Activated CD4-positive, alpha-beta memory T cell treated with anti-CD3 and anti-CD28 coated beads for 36 hours (primary cell): ENCODE measurements at regions not wholly inside any gene's neighbourhood (a gene's known extent, or its start where the extent isn't known, plus 50 kb on each side); places are given as distances from the start of the nearest gene placed in this dataset.

Experiments used
- CTCF ChIA-PET: fragments of 350-600 bp; sonication (Branson Sonifier 250); formaldehyde crosslinking; loops from one replicate; lab custom pipeline; 2021; ENCODE audit warnings: antibody characterized with exemption, inconsistent platforms; lab: Charles Lee
- POLR2A ChIA-PET: fragments of 350-600 bp; sonication (Branson Sonifier 250); formaldehyde crosslinking; loops from one replicate; lab custom pipeline; 2021; ENCODE audit warnings: antibody characterized with exemption; lab: Charles Lee
- DNase-seq: peaks from one replicate; pipeline ENCODE4 v3.0.0-alpha.2; 2020
- H3K27ac Mint-ChIP-seq: one replicate; pipeline ENCODE4 v1.8.0; 2021; ENCODE audit warnings: mixed read lengths
- H3K27me3 Mint-ChIP-seq: one replicate; pipeline ENCODE4 v1.8.0; 2021; ENCODE audit warnings: mixed read lengths
- H3K36me3 Mint-ChIP-seq: one replicate; pipeline ENCODE4 v1.8.0; 2021; ENCODE audit warnings: mixed read lengths
- H3K4me1 Mint-ChIP-seq: one replicate; pipeline ENCODE4 v1.8.0; 2021; ENCODE audit warnings: low read depth, mixed read lengths
- H3K4me3 Mint-ChIP-seq: one replicate; pipeline ENCODE4 v1.8.0; 2021; ENCODE audit warnings: mild to moderate bottlenecking, mixed read lengths
- H3K9me3 Mint-ChIP-seq: one replicate; pipeline ENCODE4 v1.8.0; 2021; ENCODE audit warnings: mixed read lengths
- intact Hi-C: fragments of 100-400 bp; cut with micrococcal nuclease; formaldehyde crosslinking; loops from one replicate; pipeline ENCODE4 v1.15.1; 2023

DNA sequence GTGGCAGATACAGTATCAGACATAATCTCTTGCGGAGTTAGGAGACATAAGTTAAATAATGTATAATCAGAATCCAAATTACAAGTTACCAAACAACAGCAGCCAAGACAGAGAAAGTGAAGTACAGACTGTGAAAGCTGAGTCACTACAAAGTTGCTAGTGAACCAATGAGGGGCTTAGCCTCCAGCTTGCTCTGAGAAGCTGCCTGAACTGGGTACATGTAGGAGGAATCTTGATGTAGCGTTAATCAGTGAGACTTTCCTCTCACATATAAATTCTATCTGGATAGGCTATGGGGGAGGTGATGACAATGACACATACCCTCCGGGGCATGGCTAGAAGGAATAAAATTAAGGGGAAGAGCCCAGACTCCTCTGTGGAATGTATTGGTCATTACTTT is 1234.3 kb upstream of the DDX18 start:
- Mint-ChIP-seq H3K36me3 (no peaks in the 10 kb centered on the region), H3K9me3 (peaks cover 15% of the 10 kb centered on the region), H3K4me3 (no peak overlapping the region), H3K27ac (no peak overlapping the region), H3K27me3 (no peaks in the 10 kb centered on the region), H3K4me1 (no peaks in the 10 kb centered on the region)
- DNase-seq: no peak
- CTCF ChIA-PET: no interaction called here
- POLR2A ChIA-PET: no interaction called here
- intact Hi-C loops: no loop called here

DNA sequence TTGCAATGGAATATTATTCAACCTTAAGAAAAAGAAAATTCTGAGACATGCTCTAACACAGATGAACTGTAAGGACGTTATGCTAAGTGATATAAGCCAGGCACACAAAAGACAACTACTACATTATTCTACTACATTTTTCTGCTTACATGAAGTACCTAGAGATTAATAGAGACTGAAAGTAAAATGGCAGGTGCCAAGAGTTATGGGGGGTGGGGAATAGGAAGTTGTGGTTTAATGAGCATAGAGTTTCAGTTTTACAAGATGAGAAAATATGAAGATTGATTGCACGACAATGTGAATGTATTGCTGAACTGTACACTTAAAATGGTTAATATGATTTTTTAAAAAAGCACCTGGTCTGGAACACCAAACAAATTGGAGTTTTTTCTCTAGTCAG is 1231.6 kb upstream of the DDX18 start:
- Mint-ChIP-seq H3K27ac (no peak overlapping the region), H3K9me3 (peaks cover 24% of the 10 kb centered on the region), H3K4me3 (no peak overlapping the region), H3K36me3 (no peaks in the 10 kb centered on the region), H3K4me1 (no peaks in the 10 kb centered on the region), H3K27me3 (no peaks in the 10 kb centered on the region)
- intact Hi-C loops: no loop called here
- ChIA-PET CTCF (no interaction called here), POLR2A (no interaction called here)
- DNase-seq: no peak

DNA sequence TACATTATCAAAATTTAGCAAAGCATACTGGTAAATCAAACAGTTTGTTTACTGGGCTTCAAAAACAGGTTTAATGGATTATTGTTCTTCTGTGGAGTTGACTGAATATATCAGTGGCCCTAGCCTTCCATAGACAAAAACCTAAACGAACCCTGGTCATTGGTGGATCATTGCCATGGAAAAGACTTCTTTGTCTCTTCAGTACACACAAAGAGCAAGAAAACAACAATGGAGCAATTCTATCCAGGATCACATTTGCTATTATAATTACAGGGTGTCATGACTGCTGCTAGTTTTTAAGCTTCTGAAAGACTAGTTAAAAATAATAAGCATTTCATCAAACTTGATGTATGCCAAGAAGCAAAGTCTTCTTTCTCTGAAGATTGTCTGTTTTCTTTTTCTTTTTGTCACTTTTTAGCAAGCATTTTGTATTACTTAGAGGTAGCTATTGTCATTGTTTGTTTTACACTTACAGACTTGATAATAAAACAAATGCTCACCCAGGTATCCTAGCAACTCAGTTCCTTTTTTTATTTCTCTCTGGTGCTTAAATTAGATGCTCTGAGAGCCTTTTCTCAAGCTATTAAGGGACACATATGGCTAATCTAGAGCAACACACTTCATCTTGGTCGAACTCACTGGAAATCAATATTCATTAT is 1228.7 kb upstream of the DDX18 start:
- intact Hi-C loops: no loop called here
- H3K4me1 Mint-ChIP-seq: no peaks in the 10 kb centered on the region
- H3K4me3 Mint-ChIP-seq: no peak overlapping the region
- H3K36me3 Mint-ChIP-seq: no peaks in the 10 kb centered on the region
- no peaks in the 10 kb centered on the region for H3K27me3 Mint-ChIP-seq
- DNase-seq: no peak
- no peak overlapping the region for H3K27ac Mint-ChIP-seq
- peaks cover 32% of the 10 kb centered on the region for H3K9me3 Mint-ChIP-seq
- ChIA-PET POLR2A (no interaction called here), CTCF (no interaction called here)

DNA sequence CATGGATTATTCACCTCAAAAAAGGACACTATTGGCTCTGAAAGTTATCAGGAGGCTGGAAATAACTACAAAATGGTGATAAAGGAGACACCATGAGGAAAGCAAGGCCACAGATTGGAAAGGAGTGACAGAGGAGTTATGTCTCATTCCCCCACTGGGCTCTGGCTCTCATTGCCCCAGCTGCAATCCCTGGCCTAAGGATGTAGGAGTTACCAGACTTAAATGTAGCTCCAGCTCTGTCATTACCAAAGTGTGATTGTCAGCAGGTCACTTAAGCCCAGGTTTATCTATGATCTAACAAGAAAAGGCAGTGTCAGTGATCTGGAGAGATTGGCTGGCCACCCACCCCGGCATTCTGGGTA is 1228.2 kb upstream of the DDX18 start:
- no peak for DNase-seq
- Mint-ChIP-seq H3K4me1 (no peaks in the 10 kb centered on the region), H3K4me3 (no peak overlapping the region), H3K36me3 (no peaks in the 10 kb centered on the region), H3K9me3 (peaks cover 32% of the 10 kb centered on the region), H3K27ac (no peak overlapping the region), H3K27me3 (no peaks in the 10 kb centered on the region)
- ChIA-PET POLR2A (no interaction called here), CTCF (no interaction called here)
- intact Hi-C loops: no loop called here
